GM18951 (cell line): ENCODE measurements at regions not wholly inside any gene's neighbourhood (a gene's known extent, or its start where the extent isn't known, plus 50 kb on each side); places are given as distances from the start of the nearest gene placed in this dataset.
"Not testable (repeated sequence)": the region's sequence is repeated elsewhere in the genome, so short reads cannot be mapped to it uniquely, and the experiment has no call there.

ENCODE experiments used
- POLR2A ChIP-seq: IDR thresholded peaks from 4 replicates; pipeline ENCODE4 v1.6.1; 2011; ENCODE audit warnings: mild to moderate bottlenecking; ENCODE audit not compliant: insufficient read length, insufficient read depth; ENCODE audit errors: extremely low read depth
- in situ Hi-C: fragments of 300-500 bp; cut with MboI; formaldehyde crosslinking; loops from one replicate; pipeline ENCODE4 v1.12.0; 2022; ENCODE audit warnings: low sequenced_read_pairs, mixed read lengths, inconsistent platforms; ENCODE audit not compliant: unreplicated experiment

GRCh38 chr6:140494321-140495108 lies 1120.1 kb upstream of the CITED2 start:
- TF ChIP-seq POLR2A: no peak
- in situ Hi-C loops: no loop called here

- in situ Hi-C loops: not testable (repeated sequence)
These were observed 1119.0 kb upstream of the CITED2 start for GRCh38 chr6:140493470-140493869.

- no peak for TF ChIP-seq POLR2A
- in situ Hi-C loops: no loop called here
These were observed 1115.6 kb upstream of the CITED2 start for GRCh38 chr6:140490081-140490480.

GRCh38 chr6:140487586-140487985 lies 1113.1 kb upstream of the CITED2 start:
- in situ Hi-C loops: no loop called here
- TF ChIP-seq POLR2A: no peak

- in situ Hi-C loops: no loop called here
- TF ChIP-seq POLR2A: no peak
These were observed 1112.3 kb upstream of the CITED2 start for GRCh38 chr6:140486450-140487361.

GRCh38 chr6:140485740-140486449 lies 1111.4 kb upstream of the CITED2 start:
- no peak for TF ChIP-seq POLR2A
- in situ Hi-C loops: no loop called here

GRCh38 chr6:140480852-140481251 lies 1106.4 kb upstream of the CITED2 start:
- no peak for TF ChIP-seq POLR2A
- in situ Hi-C loops: no loop called here

- in situ Hi-C loops: no loop called here
- no peak for TF ChIP-seq POLR2A
These were observed 1104.2 kb upstream of the CITED2 start for GRCh38 chr6:140478631-140479030.

- in situ Hi-C loops: no loop called here
These were observed 1100.6 kb upstream of the CITED2 start for GRCh38 chr6:140475086-140475485.

GRCh38 chr6:140464720-140465119 lies 1090.3 kb upstream of the CITED2 start:
- no peak for TF ChIP-seq POLR2A
- in situ Hi-C loops: no loop called here

More at GRCh38 chr6:140475086-140475485, 1100.6 kb upstream of the CITED2 start:
- no peak for TF ChIP-seq POLR2A

- in situ Hi-C loops: no loop called here
- no peak for TF ChIP-seq POLR2A
These were observed 1088.9 kb upstream of the CITED2 start for GRCh38 chr6:140463312-140463710.

GRCh38 chr6:140462453-140463311 lies 1088.2 kb upstream of the CITED2 start:
- TF ChIP-seq POLR2A: no peak
- in situ Hi-C loops: no loop called here
